Suprapubic skin (tissue), 4 donors: ENCODE measurements at regions not wholly inside any gene's neighbourhood (a gene's known extent, or its start where the extent isn't known, plus 50 kb on each side); places are given as distances from the start of the nearest gene placed in this dataset.

Experiments
- DNase-seq, 2 donors: peaks; one replicate each; pipeline ENCODE4 v3.0.0-alpha.2; 2019; ENCODE audit warnings: low spot score in 2 of 2
- H3K27ac ChIP-seq: fragments of 200-600 bp; sonication (generic); one replicate; pipeline ENCODE4 v1.5.1; 2019
- H3K27me3 ChIP-seq: fragments of 200-600 bp; sonication (generic); one replicate; pipeline ENCODE4 v1.5.1; 2019
- H3K36me3 ChIP-seq: fragments of 200-600 bp; sonication (generic); one replicate; pipeline ENCODE4 v1.5.1; 2019
- H3K4me1 ChIP-seq: fragments of 200-600 bp; sonication (generic); one replicate; pipeline ENCODE4 v1.5.1; 2019
- H3K4me3 ChIP-seq: fragments of 200-600 bp; sonication (generic); one replicate; pipeline ENCODE4 v1.5.1; 2019; ENCODE audit warnings: mild to moderate bottlenecking
- H3K9me3 ChIP-seq: fragments of 200-600 bp; sonication (generic); one replicate; pipeline ENCODE4 v1.5.1; 2019
- EP300 ChIP-seq: sonication (generic); formaldehyde crosslinking; IDR thresholded peaks from one replicate; pipeline ENCODE4 v1.6.1; 2017; ENCODE audit warnings: antibody characterized with exemption
- POLR2A ChIP-seq, 2 donors: fragments of 450-650 bp; IDR thresholded peaks; one replicate each; pipeline ENCODE4 v1.6.1; 2017; ENCODE audit warnings: antibody characterized with exemption in 2 of 2, mild to moderate bottlenecking in 2 of 2, moderate library complexity in 2 of 2
- POLR2AphosphoS5 ChIP-seq, 3 donors: sonication (generic); formaldehyde crosslinking; IDR thresholded peaks; one replicate each; pipeline ENCODE4 v1.6.1; 2017; ENCODE audit warnings: antibody characterized with exemption in 3 of 3
- WGBS: methylation state at CpG from one replicate; pipeline ENCODE4 v1.1.5; 2018; 5-methylcytosine and 5-hydroxymethylcytosine counted together
- TF ChIP-seq, protein P1 (sequence below), 2 donors: fragments of 200-600 bp in 1 of 2; fragments of 450-650 bp in 1 of 2; sonication (generic) in 1 of 2; IDR thresholded peaks; one replicate each; pipeline ENCODE4 v1.5.1; 2016 to 2019; ENCODE audit warnings: antibody characterized with exemption in 2 of 2, mild to moderate bottlenecking in 1 of 2, moderate library complexity in 1 of 2

DNA sequence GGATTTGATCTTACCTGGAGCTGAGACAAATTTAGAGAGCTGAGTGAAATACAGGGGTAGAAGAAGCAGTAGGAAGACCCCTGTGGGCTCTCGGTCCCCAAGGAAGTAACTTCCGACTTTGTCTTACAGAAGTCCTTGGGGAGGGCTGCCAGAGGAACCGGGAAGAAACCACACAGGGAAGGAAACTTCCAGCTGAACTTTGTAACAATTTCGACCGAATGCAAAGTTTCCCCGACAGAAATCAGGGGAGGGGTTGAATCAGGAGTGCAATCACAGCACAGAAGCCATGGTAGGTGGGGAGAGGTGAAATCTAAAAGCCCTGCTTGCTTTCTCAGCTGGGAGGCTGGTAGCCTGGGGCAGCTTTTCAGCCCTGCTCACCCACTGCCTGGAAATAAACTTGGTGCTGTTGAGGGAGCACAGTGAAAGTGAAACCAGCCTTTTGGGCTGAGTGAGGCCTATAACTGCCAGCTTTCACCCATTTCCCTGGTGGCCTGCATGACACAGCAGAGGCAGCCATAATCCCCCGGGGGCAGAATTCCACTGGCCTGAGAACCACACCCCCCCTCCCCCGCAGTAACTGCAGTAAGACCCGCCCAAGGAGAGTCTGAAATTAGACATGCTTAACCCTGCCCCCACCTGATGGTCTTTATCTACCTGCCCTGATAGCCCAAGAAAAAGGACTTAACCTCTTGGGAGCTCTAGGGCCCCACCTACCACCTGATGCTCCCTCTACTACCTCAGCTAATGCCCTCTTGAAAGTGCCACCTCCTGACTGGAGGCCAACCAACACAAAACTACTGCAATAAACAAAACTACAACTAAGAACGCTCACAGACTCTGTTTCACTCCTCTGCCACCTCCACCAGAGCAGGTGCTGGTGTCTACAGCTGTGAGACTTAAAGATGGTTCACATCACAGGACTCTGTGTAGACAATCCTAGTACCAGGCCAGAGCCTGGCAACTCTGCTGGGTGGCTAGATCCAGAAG is 248.2 kb downstream of the PARM1 start:
- no peak for DNase-seq
- no peak overlapping the region for H3K4me3 ChIP-seq

DNA sequence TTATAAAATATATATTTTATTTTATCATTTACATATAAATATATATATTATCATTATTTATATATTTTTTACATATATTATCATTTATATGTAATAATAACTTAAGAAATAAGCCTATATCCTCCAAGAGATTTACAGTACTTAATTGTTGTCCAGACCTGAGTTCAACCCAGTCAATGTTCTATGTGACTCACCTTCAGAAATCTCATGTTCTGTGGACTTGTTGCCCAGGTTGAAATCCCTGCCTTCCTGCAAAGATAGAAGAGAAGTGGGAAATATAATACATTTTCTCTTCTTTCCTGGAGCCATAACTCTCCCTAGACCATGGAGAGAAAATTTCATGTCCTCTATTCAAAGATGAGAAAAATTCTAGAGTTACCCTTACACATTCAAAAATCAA is 247.3 kb downstream of the PARM1 start:
- Histone ChIP-seq H3K27me3 (no peaks in the 10 kb centered on the region), H3K9me3 (no peaks in the 10 kb centered on the region), H3K36me3 (no peaks in the 10 kb centered on the region), H3K4me3 (no peak overlapping the region), H3K27ac (no peak overlapping the region), H3K4me1 (no peaks in the 10 kb centered on the region)
- no peak for DNase-seq
- TF ChIP-seq POLR2AphosphoS5 (IDR thresholded peaks at IDR 0.05) (no peak), EP300 (no peak), POLR2A (IDR thresholded peaks at IDR 0.05) (no peak)
- TF ChIP-seq, protein P1, sequence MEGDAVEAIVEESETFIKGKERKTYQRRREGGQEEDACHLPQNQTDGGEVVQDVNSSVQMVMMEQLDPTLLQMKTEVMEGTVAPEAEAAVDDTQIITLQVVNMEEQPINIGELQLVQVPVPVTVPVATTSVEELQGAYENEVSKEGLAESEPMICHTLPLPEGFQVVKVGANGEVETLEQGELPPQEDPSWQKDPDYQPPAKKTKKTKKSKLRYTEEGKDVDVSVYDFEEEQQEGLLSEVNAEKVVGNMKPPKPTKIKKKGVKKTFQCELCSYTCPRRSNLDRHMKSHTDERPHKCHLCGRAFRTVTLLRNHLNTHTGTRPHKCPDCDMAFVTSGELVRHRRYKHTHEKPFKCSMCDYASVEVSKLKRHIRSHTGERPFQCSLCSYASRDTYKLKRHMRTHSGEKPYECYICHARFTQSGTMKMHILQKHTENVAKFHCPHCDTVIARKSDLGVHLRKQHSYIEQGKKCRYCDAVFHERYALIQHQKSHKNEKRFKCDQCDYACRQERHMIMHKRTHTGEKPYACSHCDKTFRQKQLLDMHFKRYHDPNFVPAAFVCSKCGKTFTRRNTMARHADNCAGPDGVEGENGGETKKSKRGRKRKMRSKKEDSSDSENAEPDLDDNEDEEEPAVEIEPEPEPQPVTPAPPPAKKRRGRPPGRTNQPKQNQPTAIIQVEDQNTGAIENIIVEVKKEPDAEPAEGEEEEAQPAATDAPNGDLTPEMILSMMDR (IDR thresholded peaks at IDR 0.05): no peak

More for the DNA sequence above, 248.2 kb downstream of the PARM1 start:
- TF ChIP-seq POLR2A (IDR thresholded peaks at IDR 0.05) (no peak), EP300 (no peak), POLR2AphosphoS5 (IDR thresholded peaks at IDR 0.05) (no peak)
- TF ChIP-seq, protein P1 (IDR thresholded peaks at IDR 0.05): no peak
- H3K27ac ChIP-seq: no peak overlapping the region
- H3K36me3 ChIP-seq: no peaks in the 10 kb centered on the region
- no peaks in the 10 kb centered on the region for H3K4me1 ChIP-seq
- no peaks in the 10 kb centered on the region for H3K27me3 ChIP-seq
- WGBS: 68% methylated on average over 9 of the region's 10 CpGs
- no peaks in the 10 kb centered on the region for H3K9me3 ChIP-seq

DNA sequence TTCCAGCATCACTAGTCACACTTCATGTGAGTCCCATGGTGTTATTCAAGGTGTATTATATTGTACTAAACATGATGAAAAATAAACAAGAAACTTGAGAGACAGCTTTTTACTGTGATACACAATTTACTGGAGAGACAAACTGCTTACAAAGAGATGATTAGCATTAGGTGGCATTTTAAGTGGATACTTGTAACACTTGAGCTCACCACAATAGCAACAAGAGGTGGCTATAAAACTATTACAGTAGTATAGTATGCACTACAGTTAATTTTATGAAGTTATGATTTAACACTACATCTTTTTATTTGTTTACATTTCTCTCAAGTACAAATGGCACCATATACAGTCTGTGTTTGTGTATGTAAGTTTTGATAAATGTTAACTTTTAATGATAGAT is 246.6 kb downstream of the PARM1 start:
- no peaks in the 10 kb centered on the region for H3K27me3 ChIP-seq
- H3K4me3 ChIP-seq: no peak overlapping the region
- H3K4me1 ChIP-seq: no peaks in the 10 kb centered on the region
- no peaks in the 10 kb centered on the region for H3K36me3 ChIP-seq
- H3K27ac ChIP-seq: no peak overlapping the region
- DNase-seq: no peak
- H3K9me3 ChIP-seq: no peaks in the 10 kb centered on the region
- no peak for TF ChIP-seq EP300
- no peak for TF ChIP-seq POLR2A (IDR thresholded peaks at IDR 0.05)
- TF ChIP-seq, protein P1 (IDR thresholded peaks at IDR 0.05): no peak
- no peak for TF ChIP-seq POLR2AphosphoS5 (IDR thresholded peaks at IDR 0.05)

DNA sequence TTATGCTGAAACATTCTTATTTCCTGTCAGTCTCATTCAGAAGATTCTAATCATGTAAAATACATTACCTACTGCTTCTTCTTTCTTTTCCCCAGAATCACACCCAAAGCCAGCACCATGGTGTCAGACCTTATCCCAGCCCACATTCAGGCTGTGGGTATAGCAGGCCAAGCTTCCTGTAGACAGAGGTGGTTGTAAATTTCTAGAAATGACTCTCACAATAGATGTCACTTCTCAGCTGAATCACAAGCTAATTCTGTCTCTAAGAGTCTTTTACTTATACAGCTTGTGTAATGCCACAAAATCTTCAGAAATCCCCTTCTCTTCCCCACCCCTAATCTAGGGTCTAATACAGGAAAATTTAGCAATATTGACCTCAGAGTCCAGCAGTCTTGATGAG is 239.6 kb downstream of the PARM1 start:
- DNase-seq: no peak
- H3K27me3 ChIP-seq: no peaks in the 10 kb centered on the region
- no peaks in the 10 kb centered on the region for H3K36me3 ChIP-seq
- no peak overlapping the region for H3K4me3 ChIP-seq
- no peaks in the 10 kb centered on the region for H3K4me1 ChIP-seq
- H3K9me3 ChIP-seq: no peaks in the 10 kb centered on the region
- TF ChIP-seq POLR2A (IDR thresholded peaks at IDR 0.05): no peak
- no peak for TF ChIP-seq EP300
- H3K27ac ChIP-seq: no peak overlapping the region

DNA sequence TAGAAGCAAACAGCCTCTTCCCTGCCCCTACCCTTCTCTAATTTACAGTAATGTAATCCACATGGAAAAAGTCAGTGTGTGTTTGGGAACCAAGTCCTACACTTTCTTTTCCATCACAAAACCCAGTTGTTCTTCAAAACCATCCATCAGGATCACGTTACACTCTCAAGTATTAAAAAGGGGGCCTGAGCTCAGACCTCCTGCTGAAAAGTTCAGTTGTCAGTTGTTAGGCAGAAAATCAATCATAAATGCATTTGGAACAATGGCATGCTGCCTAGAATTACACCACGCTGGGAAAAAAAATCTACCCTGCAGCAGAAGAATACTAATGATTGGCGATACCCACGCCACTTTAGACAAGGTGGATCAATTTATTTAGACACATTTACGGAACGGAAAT is 236.5 kb downstream of the PARM1 start:
- WGBS: 33% methylated on average over 6 of the region's 6 CpGs
- TF ChIP-seq EP300: no peak
- no peak for TF ChIP-seq POLR2AphosphoS5 (IDR thresholded peaks at IDR 0.05)
- TF ChIP-seq, protein P1 (IDR thresholded peaks at IDR 0.05): no peak
- no peak for TF ChIP-seq POLR2A (IDR thresholded peaks at IDR 0.05)

More for the DNA sequence above, 236.5 kb downstream of the PARM1 start:
- DNase-seq: no peak
- Histone ChIP-seq H3K27ac (no peak overlapping the region), H3K4me3 (no peak overlapping the region), H3K4me1 (no peaks in the 10 kb centered on the region), H3K9me3 (peaks cover 6% of the 10 kb centered on the region), H3K36me3 (no peaks in the 10 kb centered on the region), H3K27me3 (no peaks in the 10 kb centered on the region)
